Right lobe of liver (tissue), 4 donors: ENCODE measurements at regions not wholly inside any gene's neighbourhood (a gene's known extent, or its start where the extent isn't known, plus 50 kb on each side); places are given as distances from the start of the nearest gene placed in this dataset.

Experiments used
- CTCF ChIP-seq, 4 donors: fragments of 200-600 bp in 3 of 4; fragments of 450-650 bp in 1 of 4; IDR thresholded peaks; one replicate each; pipeline versions ENCODE4 v1.5.1 to v1.8.0; 2016 to 2022; ENCODE audit warnings: antibody characterized with exemption in 4 of 4, mild to moderate bottlenecking in 2 of 4
- POLR2A ChIP-seq: fragments of 450-650 bp; IDR thresholded peaks from one replicate; pipeline ENCODE4 v1.6.1; 2017; ENCODE audit warnings: antibody characterized with exemption, mild to moderate bottlenecking
- donor health status: DM: no; HTN: no; CAD: no.
- donor health status: DM: no; HTN: no; CAD: no.
- donor health status: DM: no; HTN: yes; CAD: no.

DNA sequence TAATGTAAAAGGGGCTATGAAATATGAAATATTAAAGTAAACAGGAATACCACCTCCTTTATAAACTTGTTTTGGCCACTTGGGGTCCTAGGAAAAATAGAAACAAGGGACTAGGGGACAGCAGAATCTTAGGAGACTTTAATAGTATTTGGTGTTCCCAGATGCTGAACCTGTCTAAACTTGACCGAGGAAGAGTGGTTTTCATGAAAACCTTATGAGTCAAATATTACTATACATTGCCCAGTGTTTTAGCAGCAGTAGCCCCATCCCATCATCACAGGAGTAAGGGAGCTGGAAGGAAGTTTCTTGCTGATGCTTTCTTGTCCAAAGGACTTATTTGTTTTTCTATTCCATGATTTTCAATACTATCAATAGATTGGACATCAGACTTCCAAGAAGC lies 177.5 kb upstream of the CAND1 start:
- TF ChIP-seq CTCF (IDR thresholded peaks at IDR 0.05) = no peak
- no peak for TF ChIP-seq POLR2A
